ENCODE measurements at regions not wholly inside any gene's neighbourhood (a gene's known extent, or its start where the extent isn't known, plus 50 kb on each side); places are given as distances from the start of the nearest gene placed in this dataset.

DNA sequence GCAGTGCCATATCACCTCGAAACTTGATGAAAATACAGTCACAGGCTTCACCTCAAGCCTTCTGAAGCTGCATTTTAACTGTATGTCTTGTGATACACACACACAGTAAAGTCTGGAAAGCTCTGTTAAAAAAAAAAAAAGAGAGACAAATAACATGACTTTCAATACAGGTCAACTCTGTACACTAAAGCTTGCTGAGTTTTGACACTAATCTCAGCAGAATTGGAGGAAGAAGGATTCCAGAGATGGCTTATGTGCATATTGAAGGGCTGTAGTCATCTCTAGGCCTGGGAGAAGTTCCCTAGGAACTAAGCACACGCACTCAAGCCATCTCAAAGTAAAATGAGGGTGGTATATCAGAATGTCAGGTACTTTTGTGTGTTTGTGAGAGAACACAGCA lies 875.1 kb downstream of the EPHA4 start:
- no peaks in the 10 kb centered on the region for H3K9me3 ChIP-seq
- 91 to 98% methylated on average over 2 of the region's 2 CpGs for WGBS, 2 donors
- intact Hi-C loops (cut with DNase I) = no loop called here
- no peaks in the 10 kb centered on the region for H3K36me3 ChIP-seq
- H3K27me3 ChIP-seq = no peaks in the 10 kb centered on the region
- no peak overlapping the region for H3K4me3 ChIP-seq (replicated peaks in 1 of 3)
- no peaks in the 10 kb centered on the region for H3K4me1 ChIP-seq
- no peak for DNase-seq
- H3K27ac ChIP-seq = no peak overlapping the region
- TF ChIP-seq POLR2A (IDR thresholded peaks at IDR 0.05) = no peak
- TF ChIP-seq, protein P1, sequence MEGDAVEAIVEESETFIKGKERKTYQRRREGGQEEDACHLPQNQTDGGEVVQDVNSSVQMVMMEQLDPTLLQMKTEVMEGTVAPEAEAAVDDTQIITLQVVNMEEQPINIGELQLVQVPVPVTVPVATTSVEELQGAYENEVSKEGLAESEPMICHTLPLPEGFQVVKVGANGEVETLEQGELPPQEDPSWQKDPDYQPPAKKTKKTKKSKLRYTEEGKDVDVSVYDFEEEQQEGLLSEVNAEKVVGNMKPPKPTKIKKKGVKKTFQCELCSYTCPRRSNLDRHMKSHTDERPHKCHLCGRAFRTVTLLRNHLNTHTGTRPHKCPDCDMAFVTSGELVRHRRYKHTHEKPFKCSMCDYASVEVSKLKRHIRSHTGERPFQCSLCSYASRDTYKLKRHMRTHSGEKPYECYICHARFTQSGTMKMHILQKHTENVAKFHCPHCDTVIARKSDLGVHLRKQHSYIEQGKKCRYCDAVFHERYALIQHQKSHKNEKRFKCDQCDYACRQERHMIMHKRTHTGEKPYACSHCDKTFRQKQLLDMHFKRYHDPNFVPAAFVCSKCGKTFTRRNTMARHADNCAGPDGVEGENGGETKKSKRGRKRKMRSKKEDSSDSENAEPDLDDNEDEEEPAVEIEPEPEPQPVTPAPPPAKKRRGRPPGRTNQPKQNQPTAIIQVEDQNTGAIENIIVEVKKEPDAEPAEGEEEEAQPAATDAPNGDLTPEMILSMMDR (IDR thresholded peaks at IDR 0.05) = no peak

DNA sequence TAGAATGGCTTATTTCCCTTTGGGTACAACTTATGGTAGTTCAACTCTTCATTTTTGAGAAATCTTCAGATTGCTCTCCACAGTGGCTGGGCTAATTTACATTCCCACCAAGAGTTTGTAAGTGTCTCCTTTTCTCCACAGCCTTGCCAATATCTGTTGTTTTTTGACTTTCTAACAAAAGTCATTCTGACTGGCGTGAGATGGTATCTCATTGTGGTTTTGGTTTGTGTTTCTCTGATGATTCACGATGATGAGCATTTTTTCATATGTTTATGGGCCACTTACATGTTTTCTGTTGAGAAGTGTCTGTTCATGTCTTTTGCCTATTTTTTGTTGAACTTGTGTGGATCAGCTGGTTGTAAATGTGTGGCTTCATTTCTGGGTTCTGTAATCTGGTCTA lies 871.0 kb downstream of the EPHA4 start:
- Histone ChIP-seq H3K9me3 (no peaks in the 10 kb centered on the region), H3K27ac (no peak overlapping the region), H3K4me3 (replicated peaks in 1 of 3) (no peak overlapping the region), H3K27me3 (no peaks in the 10 kb centered on the region), H3K36me3 (no peaks in the 10 kb centered on the region), H3K4me1 (no peaks in the 10 kb centered on the region)
- intact Hi-C loops (cut with DNase I) = no loop called here
- 96 to 97% methylated on average over 2 of the region's 2 CpGs for WGBS, 2 donors
- TF ChIP-seq POLR2A (IDR thresholded peaks at IDR 0.05) = no peak
- TF ChIP-seq, protein P1 (IDR thresholded peaks at IDR 0.05) = no peak
- DNase-seq = no peak

DNA sequence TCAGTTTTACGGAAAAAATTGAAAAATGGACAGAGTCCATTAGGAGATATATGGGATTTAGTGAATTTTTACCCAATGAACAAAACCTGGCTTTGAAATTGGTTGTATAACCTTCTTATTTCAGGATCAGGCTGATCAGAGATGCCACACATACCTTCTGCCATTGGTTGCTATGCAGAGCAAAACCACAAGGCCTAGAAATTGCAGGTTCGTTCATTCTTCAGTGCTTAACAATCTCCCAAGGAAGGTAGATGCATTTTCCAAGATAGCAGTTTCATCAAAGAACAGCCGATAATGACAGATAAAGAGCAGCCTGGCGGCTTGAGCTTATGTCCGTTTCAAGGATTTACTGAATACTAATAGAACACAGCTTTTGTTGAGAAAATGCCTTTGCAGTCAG lies 868.8 kb downstream of the EPHA4 start:
- intact Hi-C loops (cut with DNase I) = no loop called here
- 92 to 94% methylated on average over 5 of the region's 5 CpGs for WGBS, 2 donors

DNA sequence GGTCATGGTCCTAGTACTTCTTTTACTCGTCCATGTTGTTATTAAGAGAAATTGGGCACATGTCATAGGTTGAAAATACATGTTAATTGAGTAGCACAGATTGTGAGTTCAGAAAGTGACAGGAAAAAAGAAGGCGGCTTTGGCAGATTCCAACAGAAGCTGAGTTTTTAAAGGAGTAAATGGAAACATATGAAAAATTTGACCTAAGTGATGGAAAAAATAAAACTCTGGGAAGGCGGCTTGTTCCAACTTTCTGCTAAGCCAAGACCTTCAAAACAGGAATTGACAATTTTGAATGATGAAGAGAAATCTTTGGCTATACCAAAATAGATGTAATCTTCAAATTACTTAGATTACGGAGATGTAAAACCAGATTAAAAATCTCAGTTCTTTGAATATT lies 868.0 kb downstream of the EPHA4 start:
- H3K27me3 ChIP-seq = no peaks in the 10 kb centered on the region
- no peak overlapping the region for H3K27ac ChIP-seq
- TF ChIP-seq, protein P1 (IDR thresholded peaks at IDR 0.05) = no peak
- no peak for TF ChIP-seq POLR2A (IDR thresholded peaks at IDR 0.05)
- no peaks in the 10 kb centered on the region for H3K9me3 ChIP-seq
- 91 to 95% methylated on average over 4 of the region's 4 CpGs for WGBS, 2 donors
- no peaks in the 10 kb centered on the region for H3K36me3 ChIP-seq
- no peaks in the 10 kb centered on the region for H3K4me1 ChIP-seq
- no peak overlapping the region for H3K4me3 ChIP-seq (replicated peaks in 1 of 3)
- intact Hi-C loops (cut with DNase I) = no loop called here
- DNase-seq = no peak

More for the DNA sequence above, 868.8 kb downstream of the EPHA4 start:
- no peak for DNase-seq
- Histone ChIP-seq H3K4me1 (no peaks in the 10 kb centered on the region), H3K27me3 (no peaks in the 10 kb centered on the region), H3K27ac (no peak overlapping the region), H3K9me3 (no peaks in the 10 kb centered on the region), H3K36me3 (no peaks in the 10 kb centered on the region), H3K4me3 (replicated peaks in 1 of 3) (no peak overlapping the region)
- TF ChIP-seq, protein P1 (IDR thresholded peaks at IDR 0.05) = no peak
- TF ChIP-seq POLR2A (IDR thresholded peaks at IDR 0.05) = no peak

DNA sequence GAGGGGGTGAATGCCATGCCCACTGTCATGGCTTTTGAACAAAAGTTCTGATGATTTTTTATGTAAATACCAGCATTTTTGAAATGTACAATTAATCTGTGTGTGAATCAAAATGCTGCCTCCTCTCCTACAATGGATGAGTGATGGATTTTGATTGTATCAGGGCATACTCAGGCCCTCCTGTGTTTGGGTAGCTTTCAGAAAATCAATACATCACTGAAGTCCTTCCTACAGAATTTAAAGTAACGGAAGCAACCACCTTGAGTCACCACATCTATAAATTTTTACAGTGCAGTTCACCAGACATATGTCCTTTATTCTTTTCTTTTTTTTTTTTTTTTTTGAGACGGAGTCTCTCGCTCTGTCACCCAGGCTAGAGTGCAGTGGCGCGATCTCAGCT lies 867.3 kb downstream of the EPHA4 start:
- no peak overlapping the region for H3K4me3 ChIP-seq (replicated peaks in 1 of 3)
- no peak for DNase-seq
- no peaks in the 10 kb centered on the region for H3K27me3 ChIP-seq
- intact Hi-C loops (cut with DNase I) = no loop called here
- no peaks in the 10 kb centered on the region for H3K36me3 ChIP-seq
- H3K4me1 ChIP-seq = no peaks in the 10 kb centered on the region
- H3K9me3 ChIP-seq = no peaks in the 10 kb centered on the region
- H3K27ac ChIP-seq = no peak overlapping the region
- TF ChIP-seq, protein P1 (IDR thresholded peaks at IDR 0.05) = no peak
- 78 to 98% methylated on average over 5 of the region's 5 CpGs for WGBS, 2 donors

Measured in thyroid gland (tissue), 4 donors.